Psoas muscle (tissue), 7 donors: ENCODE measurements at regions not wholly inside any gene's neighbourhood (a gene's known extent, or its start where the extent isn't known, plus 50 kb on each side); places are given as distances from the start of the nearest gene placed in this dataset.

Experiments
- ATAC-seq, 4 donors: fragments of 200-7000 bp; cut with Tn5 transposase; one replicate each; pipeline ENCODE4 v1.9.1; 2020; ENCODE audit warnings: moderate library complexity in 3 of 4, mild to moderate bottlenecking in 2 of 4
- DNase-seq, 2 donors: peaks; one replicate each; pipeline ENCODE4 v3.0.0-alpha.2; 2020
- H3K27ac ChIP-seq: fragments of 200-600 bp; one replicate; pipeline ENCODE4 v1.8.0; 2022
- H3K27me3 ChIP-seq, 3 donors: fragments of 200-600 bp in 1 of 3; one replicate each; pipeline versions ENCODE4 v1.6.1 to v1.8.0; 2013 to 2022; ENCODE audit warnings: low read length in 2 of 3, mild to moderate bottlenecking in 2 of 3, moderate library complexity in 1 of 3; ENCODE audit not compliant: insufficient read depth in 3 of 3
- H3K36me3 ChIP-seq, 2 donors: fragments of 200-600 bp in 1 of 2; one replicate each; pipeline versions ENCODE4 v1.6.1 to v1.8.0; 2013 to 2022; ENCODE audit warnings: low read depth in 1 of 2, mild to moderate bottlenecking in 1 of 2, moderate library complexity in 1 of 2; ENCODE audit not compliant: insufficient read depth in 1 of 2
- H3K4me1 ChIP-seq: fragments of 200-600 bp; one replicate; pipeline ENCODE4 v1.8.0; 2022
- H3K4me3 ChIP-seq: fragments of 200-600 bp; one replicate; pipeline ENCODE4 v1.8.0; 2022; ENCODE audit warnings: mild to moderate bottlenecking
- H3K9me3 ChIP-seq: fragments of 200-600 bp; one replicate; pipeline ENCODE4 v1.8.0; 2022
- WGBS, 3 donors: extraction: QIAGEN DNeasy Blood & Tissue Kit; methylation state at CpG; one replicate each; pipeline versions ENCODE4 v1.1.6 to v1.1.7; 2013; 5-methylcytosine and 5-hydroxymethylcytosine counted together
- intact Hi-C, 2 donors: fragments of 100-400 bp; cut with DNase I; formaldehyde crosslinking; loops; one replicate each; pipeline versions ENCODE4 v1.11.0 to v1.14.2; 2022
- TF ChIP-seq, protein P1 (sequence below): fragments of 200-600 bp; IDR thresholded peaks from one replicate; pipeline ENCODE4 v1.8.0; 2022; ENCODE audit warnings: antibody characterized with exemption
- donor health status: healthy with polysubstance abuse.
- donor health status: DM: no; HTN: no; CAD: no; lungs with moderate emphysema.
- donor health status: Bipolar disorder and iron deficiency.
- donor health status: healthy.
- donor health status: DM: yes; HTN: yes; CAD: no.
- donor health status: DM: no; HTN: no; CAD: no.
- donor health status: DM: yes; HTN: yes; CAD: no.

GRCh38 chr5:67674159-67674655 is 477.6 kb upstream of the CD180 start:
- H3K4me3 ChIP-seq: no peak overlapping the region
- TF ChIP-seq, protein P1, sequence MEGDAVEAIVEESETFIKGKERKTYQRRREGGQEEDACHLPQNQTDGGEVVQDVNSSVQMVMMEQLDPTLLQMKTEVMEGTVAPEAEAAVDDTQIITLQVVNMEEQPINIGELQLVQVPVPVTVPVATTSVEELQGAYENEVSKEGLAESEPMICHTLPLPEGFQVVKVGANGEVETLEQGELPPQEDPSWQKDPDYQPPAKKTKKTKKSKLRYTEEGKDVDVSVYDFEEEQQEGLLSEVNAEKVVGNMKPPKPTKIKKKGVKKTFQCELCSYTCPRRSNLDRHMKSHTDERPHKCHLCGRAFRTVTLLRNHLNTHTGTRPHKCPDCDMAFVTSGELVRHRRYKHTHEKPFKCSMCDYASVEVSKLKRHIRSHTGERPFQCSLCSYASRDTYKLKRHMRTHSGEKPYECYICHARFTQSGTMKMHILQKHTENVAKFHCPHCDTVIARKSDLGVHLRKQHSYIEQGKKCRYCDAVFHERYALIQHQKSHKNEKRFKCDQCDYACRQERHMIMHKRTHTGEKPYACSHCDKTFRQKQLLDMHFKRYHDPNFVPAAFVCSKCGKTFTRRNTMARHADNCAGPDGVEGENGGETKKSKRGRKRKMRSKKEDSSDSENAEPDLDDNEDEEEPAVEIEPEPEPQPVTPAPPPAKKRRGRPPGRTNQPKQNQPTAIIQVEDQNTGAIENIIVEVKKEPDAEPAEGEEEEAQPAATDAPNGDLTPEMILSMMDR: no peak

GRCh38 chr5:67673618-67674017 is 477.0 kb upstream of the CD180 start:
- DNase-seq: no peak
- H3K27ac ChIP-seq: no peak overlapping the region
- intact Hi-C loops: no loop called here

More at GRCh38 chr5:67674159-67674655, 477.6 kb upstream of the CD180 start:
- Histone ChIP-seq H3K36me3 (no peaks in the 10 kb centered on the region), H3K27me3 (no peaks in the 10 kb centered on the region), H3K4me1 (peaks cover 18% of the 10 kb centered on the region), H3K9me3 (no peaks in the 10 kb centered on the region), H3K27ac (no peak overlapping the region)
- ATAC-seq (no peak), DNase-seq (no peak)
- intact Hi-C loops: no loop called here

DNA sequence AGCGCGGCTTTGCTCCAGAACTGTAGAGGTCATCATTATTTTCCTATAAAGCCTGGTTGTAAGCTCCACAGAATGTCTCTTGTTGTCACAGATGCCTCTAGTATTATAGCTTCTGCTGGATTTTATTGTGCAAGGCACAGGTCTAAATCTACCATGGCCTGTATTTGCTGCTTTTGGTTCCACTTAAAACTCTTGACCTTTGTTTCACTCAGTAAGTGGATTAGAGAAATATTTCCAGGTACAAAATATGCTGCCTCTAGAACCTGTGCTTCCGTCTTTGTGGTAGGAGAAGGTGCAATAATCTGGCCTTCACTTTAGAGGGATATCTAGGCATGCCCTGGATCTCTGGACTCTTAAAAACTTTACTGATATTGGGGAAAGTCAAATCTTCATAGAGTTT is 476.6 kb upstream of the CD180 start:
- WGBS, 3 donors: 87 to 96% (median 90%) methylated on average over 3 of the region's 3 CpGs
- no peaks in the 10 kb centered on the region for H3K36me3 ChIP-seq
- peaks cover 12% of the 10 kb centered on the region for H3K4me1 ChIP-seq
- intact Hi-C loops: no loop called here
- ATAC-seq (no peak), DNase-seq (no peak)
- no peaks in the 10 kb centered on the region for H3K27me3 ChIP-seq
- TF ChIP-seq, protein P1: no peak
- H3K4me3 ChIP-seq: no peak overlapping the region
- no peaks in the 10 kb centered on the region for H3K9me3 ChIP-seq
- H3K27ac ChIP-seq: no peak overlapping the region

More at GRCh38 chr5:67673618-67674017, 477.0 kb upstream of the CD180 start:
- peaks cover 15% of the 10 kb centered on the region for H3K4me1 ChIP-seq
- no peaks in the 10 kb centered on the region for H3K36me3 ChIP-seq
- H3K4me3 ChIP-seq: no peak overlapping the region
- no peaks in the 10 kb centered on the region for H3K9me3 ChIP-seq
- TF ChIP-seq, protein P1: no peak
- ATAC-seq: no peak
- H3K27me3 ChIP-seq: no peaks in the 10 kb centered on the region

DNA sequence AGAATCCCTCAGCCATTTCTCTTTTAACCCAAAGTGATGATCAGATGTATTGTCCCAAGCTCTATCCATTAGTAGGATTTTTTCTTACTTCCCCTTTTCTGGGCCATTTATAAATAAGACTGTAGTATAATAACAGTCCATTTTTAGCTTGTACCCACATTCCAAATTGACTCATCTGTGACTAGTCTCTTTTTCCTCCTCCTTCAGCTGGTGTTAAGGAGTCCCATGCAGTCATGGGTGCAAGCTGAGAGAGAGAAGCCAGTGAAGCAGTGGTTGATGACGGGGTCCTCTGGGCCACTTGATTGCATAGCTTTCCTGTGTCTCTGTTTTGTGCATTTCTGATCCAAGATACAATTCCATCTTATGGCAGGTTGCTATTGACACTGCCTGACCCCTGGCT is 476.0 kb upstream of the CD180 start:
- ATAC-seq (no peak), DNase-seq (no peak)
- intact Hi-C loops: no loop called here
- Histone ChIP-seq H3K27ac (no peak overlapping the region), H3K27me3 (no peaks in the 10 kb centered on the region), H3K9me3 (no peaks in the 10 kb centered on the region), H3K4me1 (peaks cover 6% of the 10 kb centered on the region), H3K4me3 (no peak overlapping the region), H3K36me3 (no peaks in the 10 kb centered on the region)
- TF ChIP-seq, protein P1: no peak
- 93 to 96% (median 94%) methylated on average over 1 of the region's 1 CpG for WGBS, 3 donors

DNA sequence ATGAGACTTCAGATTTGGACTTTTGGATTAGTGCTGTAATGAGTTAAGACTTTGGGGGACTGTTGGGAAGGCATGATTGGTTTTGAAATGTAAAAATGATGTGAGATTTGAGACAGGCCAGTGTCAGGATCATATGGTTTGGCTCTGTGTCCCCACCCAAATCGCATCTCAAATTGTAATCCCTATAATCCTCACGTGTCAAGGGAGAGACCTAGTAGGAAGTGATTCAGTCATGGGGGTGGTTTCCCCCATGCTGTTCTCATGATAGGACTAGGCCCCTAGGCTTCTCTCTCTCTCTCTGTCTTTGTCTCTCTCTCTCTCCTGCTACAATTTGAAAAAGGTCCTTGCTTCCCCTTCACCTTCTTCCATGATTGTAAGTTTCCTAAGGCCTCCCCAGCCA is 473.3 kb upstream of the CD180 start:
- Histone ChIP-seq H3K27me3 (no peaks in the 10 kb centered on the region), H3K4me3 (no peak overlapping the region), H3K4me1 (no peaks in the 10 kb centered on the region), H3K27ac (no peak overlapping the region), H3K36me3 (no peaks in the 10 kb centered on the region), H3K9me3 (no peaks in the 10 kb centered on the region)
- ATAC-seq (no peak), DNase-seq (no peak)
- WGBS, 3 donors: 80 to 93% (median 80%) methylated on average over 2 of the region's 2 CpGs
- TF ChIP-seq, protein P1: no peak
- intact Hi-C loops: no loop called here
